NB4 (cell line): ENCODE measurements at regions not wholly inside any gene's neighbourhood (a gene's known extent, or its start where the extent isn't known, plus 50 kb on each side); places are given as distances from the start of the nearest gene placed in this dataset.

Source experiments
- DNase-seq: peaks from one replicate; pipeline ENCODE4 v3.0.0; 2010; ENCODE audit warnings: low read depth
- H3K4me3 ChIP-seq: one replicate; pipeline ENCODE4 v1.5.1; 2011; ENCODE audit warnings: mild to moderate bottlenecking, low read depth, low read length, moderate library complexity
- MYC ChIP-seq: IDR thresholded peaks from 2 replicates; pipeline ENCODE4 v1.6.1; 2011; ENCODE audit warnings: low read depth, low read length
- POLR2A ChIP-seq: IDR thresholded peaks from 2 replicates; pipeline ENCODE4 v1.6.1; 2011; ENCODE audit warnings: mild to moderate bottlenecking; ENCODE audit not compliant: insufficient read length; ENCODE audit errors: extremely low read depth
- TF ChIP-seq, protein P1 (sequence below): IDR thresholded peaks from 2 replicates; pipeline ENCODE4 v1.6.1; 2011; ENCODE audit warnings: low read depth, low read length
- TF ChIP-seq, protein P2 (sequence below): IDR thresholded peaks from one replicate; pipeline ENCODE4 v1.5.1; 2012; ENCODE audit warnings: low read depth, low read length

DNA sequence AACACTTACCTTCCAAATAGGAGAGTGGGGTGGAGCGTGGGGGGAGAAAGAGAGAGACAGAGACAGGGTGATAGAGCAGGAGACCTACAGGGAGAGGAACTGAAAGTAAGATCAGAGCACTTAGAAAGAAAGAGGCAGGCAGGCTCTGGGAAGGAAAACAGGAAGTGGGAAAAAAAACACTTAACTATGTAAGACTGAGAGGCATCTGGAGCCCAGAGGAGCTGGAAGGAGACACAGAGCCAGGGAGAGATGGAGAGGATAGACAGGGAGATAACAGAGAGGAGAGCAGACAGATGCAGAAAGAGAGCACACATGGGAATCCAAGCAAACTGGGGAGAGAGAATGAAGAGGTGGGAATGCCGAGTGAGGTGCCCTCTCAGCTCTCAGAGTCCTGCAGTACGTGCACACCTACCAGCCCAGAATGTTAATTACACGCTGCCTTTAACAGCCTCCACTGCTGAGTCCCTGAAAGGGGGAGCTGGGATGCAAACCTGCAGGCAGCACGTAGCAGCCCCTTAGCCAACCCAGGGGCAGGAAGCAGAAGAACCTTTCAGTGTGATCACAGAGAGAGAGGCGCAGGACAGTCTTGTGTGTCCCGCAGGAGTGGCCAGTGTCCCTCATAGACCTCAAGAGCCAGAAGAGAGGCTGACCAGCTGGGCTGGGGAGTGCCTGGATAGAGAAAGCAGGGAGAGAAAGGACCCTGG lies 132.7 kb upstream of the LRFN2 start:
- TF ChIP-seq POLR2A (no peak), MYC (no peak)
- TF ChIP-seq, protein P1, sequence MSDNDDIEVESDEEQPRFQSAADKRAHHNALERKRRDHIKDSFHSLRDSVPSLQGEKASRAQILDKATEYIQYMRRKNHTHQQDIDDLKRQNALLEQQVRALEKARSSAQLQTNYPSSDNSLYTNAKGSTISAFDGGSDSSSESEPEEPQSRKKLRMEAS = no peak
- TF ChIP-seq, protein P2, sequence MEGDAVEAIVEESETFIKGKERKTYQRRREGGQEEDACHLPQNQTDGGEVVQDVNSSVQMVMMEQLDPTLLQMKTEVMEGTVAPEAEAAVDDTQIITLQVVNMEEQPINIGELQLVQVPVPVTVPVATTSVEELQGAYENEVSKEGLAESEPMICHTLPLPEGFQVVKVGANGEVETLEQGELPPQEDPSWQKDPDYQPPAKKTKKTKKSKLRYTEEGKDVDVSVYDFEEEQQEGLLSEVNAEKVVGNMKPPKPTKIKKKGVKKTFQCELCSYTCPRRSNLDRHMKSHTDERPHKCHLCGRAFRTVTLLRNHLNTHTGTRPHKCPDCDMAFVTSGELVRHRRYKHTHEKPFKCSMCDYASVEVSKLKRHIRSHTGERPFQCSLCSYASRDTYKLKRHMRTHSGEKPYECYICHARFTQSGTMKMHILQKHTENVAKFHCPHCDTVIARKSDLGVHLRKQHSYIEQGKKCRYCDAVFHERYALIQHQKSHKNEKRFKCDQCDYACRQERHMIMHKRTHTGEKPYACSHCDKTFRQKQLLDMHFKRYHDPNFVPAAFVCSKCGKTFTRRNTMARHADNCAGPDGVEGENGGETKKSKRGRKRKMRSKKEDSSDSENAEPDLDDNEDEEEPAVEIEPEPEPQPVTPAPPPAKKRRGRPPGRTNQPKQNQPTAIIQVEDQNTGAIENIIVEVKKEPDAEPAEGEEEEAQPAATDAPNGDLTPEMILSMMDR = no peak
- no peak overlapping the region for H3K4me3 ChIP-seq
- DNase-seq = peak; percentile 58

DNA sequence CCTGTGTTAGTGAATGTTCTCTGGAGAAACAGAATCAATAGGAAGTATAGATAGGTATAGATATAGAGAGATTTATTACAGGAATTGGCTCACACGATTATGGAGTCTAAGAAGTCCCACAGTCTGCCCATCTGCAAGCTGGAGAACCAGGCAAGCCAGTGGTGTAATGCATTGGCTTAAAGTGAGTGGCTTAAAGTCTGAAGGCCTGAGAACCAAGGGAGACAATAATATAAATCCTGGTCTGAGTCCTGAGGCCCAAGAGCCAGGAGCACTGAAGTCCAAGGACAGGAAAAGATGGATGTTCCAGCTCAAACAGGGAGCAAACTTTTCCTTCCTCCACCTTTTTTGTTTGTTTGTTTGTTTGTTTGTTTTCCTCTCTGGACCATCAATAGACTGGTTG lies 131.2 kb upstream of the LRFN2 start:
- no peak for DNase-seq
- TF ChIP-seq POLR2A = no peak
- TF ChIP-seq MYC = no peak
- TF ChIP-seq, protein P2 = no peak
- TF ChIP-seq, protein P1 = no peak
- H3K4me3 ChIP-seq = no peak overlapping the region

DNA sequence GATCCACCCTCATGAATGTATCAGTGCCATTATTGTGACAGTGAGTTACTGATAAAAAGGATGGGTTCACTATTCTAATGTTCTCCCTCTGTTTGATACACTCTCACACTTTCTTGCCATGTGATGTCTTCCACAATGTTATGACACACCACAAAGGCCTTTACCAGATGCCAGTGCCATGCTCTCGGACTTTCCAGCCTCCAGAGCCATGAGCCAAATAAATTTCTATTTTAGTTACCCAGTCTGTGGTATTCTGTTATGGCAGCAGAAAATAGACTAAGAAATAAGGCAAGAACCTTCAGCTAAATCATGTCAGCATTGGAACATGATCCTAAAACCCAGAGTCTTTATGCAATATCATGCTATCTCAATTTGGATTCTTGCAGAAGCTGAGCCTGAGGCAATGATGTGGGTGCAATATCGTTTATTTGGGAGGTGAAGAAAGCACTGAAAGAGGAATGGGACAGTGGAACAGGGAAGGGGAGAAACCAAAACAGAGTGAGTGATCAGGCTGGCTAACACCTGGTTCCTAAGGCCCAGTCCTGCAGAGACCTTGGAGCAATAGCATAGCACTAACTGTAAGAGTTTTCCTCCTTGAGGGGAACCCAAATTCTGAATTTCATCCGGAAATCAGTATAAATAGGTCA lies 130.4 kb upstream of the LRFN2 start:
- no peak for DNase-seq
- no peak overlapping the region for H3K4me3 ChIP-seq
- TF ChIP-seq, protein P1 = no peak
- TF ChIP-seq MYC (no peak), POLR2A (no peak)
- TF ChIP-seq, protein P2 = no peak

DNA sequence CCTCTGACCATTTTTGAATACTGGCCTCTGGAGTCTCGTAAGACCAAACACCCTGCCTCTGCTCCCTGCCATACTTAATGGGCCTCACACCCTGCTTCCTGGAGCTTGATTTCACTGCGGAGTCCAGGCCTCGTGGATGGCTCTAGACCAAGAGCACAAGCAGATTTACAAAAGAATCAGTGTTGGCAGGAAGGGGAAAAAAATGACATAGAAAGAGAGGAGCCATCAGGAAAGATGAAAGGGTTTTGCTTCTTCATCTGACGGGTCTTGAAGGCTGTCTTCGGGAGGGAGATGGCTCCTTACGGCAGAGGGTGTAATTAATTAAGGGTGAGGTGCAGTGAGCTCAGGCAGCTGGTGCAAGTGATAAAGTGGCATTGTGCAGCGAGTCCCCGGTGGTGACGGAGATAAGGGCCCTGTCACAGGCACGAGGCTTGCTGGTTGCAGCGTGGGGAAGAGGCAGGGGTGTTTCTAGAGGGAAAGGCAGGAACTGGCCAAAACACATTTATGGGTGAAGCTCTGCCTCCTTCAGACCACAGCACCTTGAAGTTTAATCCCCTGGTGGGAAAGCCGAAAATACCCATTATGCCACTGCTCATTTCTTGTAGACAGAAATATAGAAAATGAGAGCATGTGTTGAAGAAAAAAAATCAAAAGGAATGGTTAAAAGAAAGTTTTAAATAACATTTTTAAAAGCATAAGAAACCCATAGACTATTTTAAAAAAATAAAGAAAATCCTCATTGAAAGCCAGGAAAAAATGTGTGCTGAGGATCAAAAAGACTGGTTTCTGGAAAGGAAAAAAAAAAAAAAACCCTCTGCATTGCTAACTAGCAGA lies 128.6 kb upstream of the LRFN2 start:
- no peak for DNase-seq
- H3K4me3 ChIP-seq = no peak overlapping the region
- TF ChIP-seq MYC (no peak), POLR2A (no peak)
- TF ChIP-seq, protein P1 = no peak
- TF ChIP-seq, protein P2 = no peak

DNA sequence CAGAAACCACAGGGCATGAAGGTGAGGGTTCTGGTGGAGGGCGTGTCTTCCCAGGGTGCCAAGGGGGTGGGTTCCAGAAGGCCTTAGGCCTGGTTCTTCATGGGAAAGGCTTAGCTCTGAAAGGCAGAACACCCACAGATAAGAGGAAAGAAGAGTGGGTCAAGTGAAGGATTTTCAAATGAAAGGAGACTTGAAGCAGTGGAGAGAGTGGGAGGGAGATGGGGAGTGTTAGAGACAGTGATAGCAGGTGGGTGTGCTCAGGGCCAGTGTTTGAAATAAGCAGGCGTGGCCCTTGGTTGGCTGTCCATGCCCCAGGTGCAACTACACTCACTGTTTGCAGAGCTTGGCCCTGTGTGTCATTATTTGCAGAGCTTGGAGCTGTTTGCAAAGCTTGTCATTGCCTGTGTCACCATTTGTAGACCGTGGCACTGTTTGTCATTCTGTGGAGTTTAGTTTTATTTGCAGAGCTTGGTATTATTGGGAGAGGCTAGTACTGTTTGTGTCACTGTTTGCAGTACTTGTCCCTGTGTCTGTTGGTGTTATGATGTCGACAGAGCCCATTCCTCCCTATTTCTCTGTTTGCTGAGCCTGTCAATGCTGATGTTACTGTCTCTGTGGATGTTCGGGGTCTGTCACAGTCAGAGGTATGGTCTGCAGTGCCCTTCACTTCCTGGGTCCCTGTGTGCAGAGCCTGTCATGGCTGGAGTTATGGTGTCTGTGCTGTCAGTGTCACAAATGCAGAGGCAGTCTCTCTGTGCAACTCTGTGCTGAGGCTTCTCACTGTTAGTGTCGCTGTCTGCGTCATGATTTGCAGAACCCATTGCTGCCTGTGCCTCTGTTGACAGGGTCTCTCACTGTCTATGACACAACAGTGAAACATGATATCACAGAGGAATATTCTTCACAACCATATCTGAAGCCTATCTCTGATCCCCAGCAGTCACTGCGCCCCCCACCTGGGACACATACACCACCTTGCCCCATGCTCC lies 127.7 kb upstream of the LRFN2 start:
- no peak for DNase-seq
- no peak overlapping the region for H3K4me3 ChIP-seq
- TF ChIP-seq POLR2A (no peak), MYC (no peak)
- TF ChIP-seq, protein P1 = no peak
- TF ChIP-seq, protein P2 = no peak
